Stimulated activated naive CD8-positive, alpha-beta T cell treated with anti-CD3 and anti-CD28 coated beads, Interleukin-15, amount 100 ng/mL, for 72 hours (primary cell): ENCODE measurements at regions not wholly inside any gene's neighbourhood (a gene's known extent, or its start where the extent isn't known, plus 50 kb on each side); places are given as distances from the start of the nearest gene placed in this dataset.
"Not testable (repeated sequence)": the region's sequence is repeated elsewhere in the genome, so short reads cannot be mapped to it uniquely, and the experiment has no call there.

ENCODE experiments used
- ATAC-seq: fragments of 150-1000 bp; cut with Tn5 transposase; 2 replicates; pipeline ENCODE4 v1.10.0; 2021; ENCODE audit warnings: mild to moderate bottlenecking, moderate library complexity
- DNase-seq, 2 donors: peaks; one replicate each; pipeline ENCODE4 v3.0.0; 2021 to 2022
- H3K27ac Mint-ChIP-seq, 2 donors: one replicate each; pipeline ENCODE4 v1.8.0; 2022; ENCODE audit warnings: mild to moderate bottlenecking in 2 of 2, mixed read lengths in 2 of 2, moderate library complexity in 2 of 2
- H3K27me3 Mint-ChIP-seq: one replicate; pipeline ENCODE4 v1.8.0; 2022; ENCODE audit warnings: mixed read lengths
- H3K4me1 Mint-ChIP-seq: one replicate; pipeline ENCODE4 v1.8.0; 2022; ENCODE audit warnings: mild to moderate bottlenecking, mixed read lengths
- H3K4me3 Mint-ChIP-seq, 2 donors: one replicate each; pipeline ENCODE4 v1.8.0; 2022; ENCODE audit warnings: mild to moderate bottlenecking in 2 of 2, mixed read lengths in 2 of 2, moderate library complexity in 1 of 2
- H3K9me3 Mint-ChIP-seq, 2 donors: one replicate each; pipeline ENCODE4 v1.8.0; 2022; ENCODE audit warnings: mixed read lengths in 2 of 2

- H3K4me1 Mint-ChIP-seq, result no peaks in the 10 kb centered on the region
- DNase-seq (no peak), ATAC-seq (no peak)
- H3K9me3 Mint-ChIP-seq, result no peaks in the 10 kb centered on the region
- H3K4me3 Mint-ChIP-seq, result no peak overlapping the region
- H3K27me3 Mint-ChIP-seq, result peaks cover 66% of the 10 kb centered on the region
- H3K27ac Mint-ChIP-seq, result no peak overlapping the region
Observed at GRCh38 chr7:45296748-45297147, 139.2 kb downstream of the RAMP3 start.

- ATAC-seq (no peak), DNase-seq (no peak)
- Mint-ChIP-seq H3K4me1 (no peaks in the 10 kb centered on the region), H3K4me3 (no peak overlapping the region), H3K27me3 (peaks cover 34% of the 10 kb centered on the region), H3K27ac (no peak overlapping the region), H3K9me3 (peaks cover 9 to 11% of the 10 kb centered on the region in 2 donors)
Observed at GRCh38 chr7:45306752-45307305, 149.2 kb downstream of the RAMP3 start.

GRCh38 chr7:45311597-45311996 is 154.0 kb downstream of the RAMP3 start:
- ATAC-seq (no peak), DNase-seq (no peak)
- peaks cover 19% of the 10 kb centered on the region for H3K27me3 Mint-ChIP-seq
- H3K9me3 Mint-ChIP-seq, result peaks cover 17 to 18% of the 10 kb centered on the region in 2 donors
- no peaks in the 10 kb centered on the region for H3K4me1 Mint-ChIP-seq
- peak overlapping the region in 1 of 2 donors; percentile 35 for H3K27ac Mint-ChIP-seq
- H3K4me3 Mint-ChIP-seq, result no peak overlapping the region

- H3K4me3 Mint-ChIP-seq, H3K4me1 Mint-ChIP-seq, DNase-seq, ATAC-seq, H3K27ac Mint-ChIP-seq: not testable (repeated sequence)
- peaks cover 22 to 24% of the 10 kb centered on the region in 2 donors for H3K9me3 Mint-ChIP-seq
- H3K27me3 Mint-ChIP-seq, result peaks cover 27% of the 10 kb centered on the region
Observed at GRCh38 chr7:45315512-45315911, 157.9 kb downstream of the RAMP3 start.

- no peak overlapping the region for H3K4me3 Mint-ChIP-seq
- H3K9me3 Mint-ChIP-seq, result peaks cover 3 to 5% of the 10 kb centered on the region in 2 donors
- H3K27me3 Mint-ChIP-seq, result no peaks in the 10 kb centered on the region
- ATAC-seq, result no peak
- no peak overlapping the region for H3K27ac Mint-ChIP-seq
- H3K4me1 Mint-ChIP-seq, result no peaks in the 10 kb centered on the region
- DNase-seq, result no peak
Observed at GRCh38 chr7:45324683-45325237, 167.2 kb downstream of the RAMP3 start.

GRCh38 chr7:45325378-45325777 is 167.8 kb downstream of the RAMP3 start:
- H3K9me3 Mint-ChIP-seq, result peaks cover 0 to 5% of the 10 kb centered on the region in 2 donors
- no peaks in the 10 kb centered on the region for H3K27me3 Mint-ChIP-seq
- no peaks in the 10 kb centered on the region for H3K4me1 Mint-ChIP-seq
- ATAC-seq, result no peak
- DNase-seq, result no peak
- H3K27ac Mint-ChIP-seq, result no peak overlapping the region
- H3K4me3 Mint-ChIP-seq, result no peak overlapping the region

GRCh38 chr7:45328403-45328981 is 170.9 kb downstream of the RAMP3 start:
- Mint-ChIP-seq H3K4me3 (no peak overlapping the region), H3K4me1 (no peaks in the 10 kb centered on the region), H3K27me3 (peaks cover 2% of the 10 kb centered on the region), H3K9me3 (peaks cover 5 to 8% of the 10 kb centered on the region in 2 donors), H3K27ac (no peak overlapping the region)
- no peak for ATAC-seq
- DNase-seq, result no peak

GRCh38 chr7:45331563-45331962 is 174.0 kb downstream of the RAMP3 start:
- ATAC-seq, result no peak
- peaks cover 30% of the 10 kb centered on the region for H3K27me3 Mint-ChIP-seq
- H3K27ac Mint-ChIP-seq, result no peak overlapping the region
- peaks cover 13 to 29% of the 10 kb centered on the region in 2 donors for H3K9me3 Mint-ChIP-seq
- no peak for DNase-seq
- H3K4me1 Mint-ChIP-seq, result no peaks in the 10 kb centered on the region
- H3K4me3 Mint-ChIP-seq, result no peak overlapping the region

GRCh38 chr7:45335024-45335423 is 177.4 kb downstream of the RAMP3 start:
- H3K4me3 Mint-ChIP-seq, H3K27ac Mint-ChIP-seq, DNase-seq, ATAC-seq, H3K4me1 Mint-ChIP-seq: not testable (repeated sequence)
- Mint-ChIP-seq H3K27me3 (peaks cover 30% of the 10 kb centered on the region), H3K9me3 (peaks cover 13 to 29% of the 10 kb centered on the region in 2 donors)

GRCh38 chr7:45342236-45342635 is 184.6 kb downstream of the RAMP3 start:
- H3K9me3 Mint-ChIP-seq, result no peaks in the 10 kb centered on the region
- H3K4me3 Mint-ChIP-seq, result no peak overlapping the region
- DNase-seq, result no peak
- no peak for ATAC-seq
- peaks cover 22% of the 10 kb centered on the region for H3K27me3 Mint-ChIP-seq
- H3K4me1 Mint-ChIP-seq, result no peaks in the 10 kb centered on the region
- H3K27ac Mint-ChIP-seq, result no peak overlapping the region

- H3K27me3 Mint-ChIP-seq, result peaks cover 29% of the 10 kb centered on the region
- no peak overlapping the region for H3K4me3 Mint-ChIP-seq
- ATAC-seq, result no peak
- H3K4me1 Mint-ChIP-seq, result no peaks in the 10 kb centered on the region
- no peaks in the 10 kb centered on the region for H3K9me3 Mint-ChIP-seq
- DNase-seq, result no peak
- no peak overlapping the region for H3K27ac Mint-ChIP-seq
Observed at GRCh38 chr7:45343746-45344145, 186.2 kb downstream of the RAMP3 start.

- H3K4me3 Mint-ChIP-seq, result no peak overlapping the region
- ATAC-seq, result no peak
- peaks cover 37% of the 10 kb centered on the region for H3K27me3 Mint-ChIP-seq
- no peak overlapping the region for H3K27ac Mint-ChIP-seq
- H3K9me3 Mint-ChIP-seq, result no peaks in the 10 kb centered on the region
- H3K4me1 Mint-ChIP-seq, result no peaks in the 10 kb centered on the region
- DNase-seq, result no peak
Observed at GRCh38 chr7:45347804-45348203, 190.2 kb downstream of the RAMP3 start.

GRCh38 chr7:45349090-45349489 is 191.5 kb downstream of the RAMP3 start:
- ATAC-seq (no peak), DNase-seq (no peak)
- Mint-ChIP-seq H3K4me3 (no peak overlapping the region), H3K27ac (no peak overlapping the region), H3K27me3 (peaks cover 38% of the 10 kb centered on the region), H3K9me3 (no peaks in the 10 kb centered on the region), H3K4me1 (no peaks in the 10 kb centered on the region)

- DNase-seq (no peak), ATAC-seq (no peak)
- Mint-ChIP-seq H3K27ac (no peak overlapping the region), H3K27me3 (peaks cover 40% of the 10 kb centered on the region), H3K4me3 (no peak overlapping the region), H3K9me3 (no peaks in the 10 kb centered on the region), H3K4me1 (no peaks in the 10 kb centered on the region)
Observed at GRCh38 chr7:45350896-45351295, 193.3 kb downstream of the RAMP3 start.

GRCh38 chr7:45358287-45358686 is 200.7 kb downstream of the RAMP3 start:
- Mint-ChIP-seq H3K27ac (no peak overlapping the region), H3K27me3 (peaks cover 24% of the 10 kb centered on the region), H3K4me1 (no peaks in the 10 kb centered on the region), H3K4me3 (no peak overlapping the region), H3K9me3 (no peaks in the 10 kb centered on the region)
- DNase-seq (no peak), ATAC-seq (no peak)

- Mint-ChIP-seq H3K27ac (no peak overlapping the region), H3K27me3 (peaks cover 19% of the 10 kb centered on the region), H3K9me3 (no peaks in the 10 kb centered on the region), H3K4me3 (no peak overlapping the region), H3K4me1 (no peaks in the 10 kb centered on the region)
- ATAC-seq, result no peak
- no peak for DNase-seq
Observed at GRCh38 chr7:45359250-45359649, 201.7 kb downstream of the RAMP3 start.

- no peak overlapping the region for H3K4me3 Mint-ChIP-seq
- H3K27ac Mint-ChIP-seq, result no peak overlapping the region
- ATAC-seq (no peak), DNase-seq (no peak)
- H3K9me3 Mint-ChIP-seq, result no peaks in the 10 kb centered on the region
- peaks cover 17% of the 10 kb centered on the region for H3K27me3 Mint-ChIP-seq
- H3K4me1 Mint-ChIP-seq, result no peaks in the 10 kb centered on the region
Observed at GRCh38 chr7:45359776-45360175, 202.2 kb downstream of the RAMP3 start.
